Gastrocnemius medialis (tissue), 4 donors: ENCODE measurements at regions not wholly inside any gene's neighbourhood (a gene's known extent, or its start where the extent isn't known, plus 50 kb on each side); places are given as distances from the start of the nearest gene placed in this dataset.

ENCODE experiments used
- CTCF ChIP-seq, 5 experiments: fragments of 450-650 bp in 3 of 5; fragments of 200-600 bp in 2 of 5; sonication (generic) in 2 of 5; IDR thresholded peaks in 4 of 5; conservative IDR thresholded peaks in 1 of 5; 1 replicate in 4 of 5; 2 replicates in 1 of 5; pipeline ENCODE4 v1.5.1; 2016 to 2019; ENCODE audit warnings: antibody characterized with exemption in 5 of 5, mild to moderate bottlenecking in 3 of 5, moderate library complexity in 3 of 5
- POLR2A ChIP-seq, 2 donors: fragments of 450-650 bp; IDR thresholded peaks; one replicate each; pipeline ENCODE4 v1.6.1; 2017; ENCODE audit warnings: antibody characterized with exemption in 2 of 2, mild to moderate bottlenecking in 2 of 2, moderate library complexity in 2 of 2

- TF ChIP-seq CTCF (IDR thresholded peaks at IDR 0.05 in 4 of 5, conservative IDR thresholded peaks at IDR 0.05 in 1 of 5) (no peak), POLR2A (IDR thresholded peaks at IDR 0.05) (no peak)
Measured at GRCh38 chr7:54439391-54439790, 102.8 kb upstream of the VSTM2A start.
